ENCODE measurements at regions not wholly inside any gene's neighbourhood (a gene's known extent, or its start where the extent isn't known, plus 50 kb on each side); places are given as distances from the start of the nearest gene placed in this dataset.

GRCh38 chr13:40172149-40172591 is 494.3 kb downstream of the FOXO1 start:
- TF ChIP-seq ATF7 (IDR thresholded peaks at IDR 0.05) (no peak), MEF2A (IDR thresholded peaks at IDR 0.05; ENCODE audit: control insufficient read depth, low read depth, low read length) (no peak), FOXK2 (conservative IDR thresholded peaks at IDR 0.05 in 1 of 2, IDR thresholded peaks at IDR 0.05 in 1 of 2; ENCODE audit: low read depth in 2 of 2) (no peak), HMG20A (CRISPR knock-in tag; conservative IDR thresholded peaks at IDR 0.05) (no peak), CTCF (IDR thresholded peaks at IDR 0.05 in 2 of 3, conservative IDR thresholded peaks at IDR 0.05 in 1 of 3; ENCODE audit: insufficient read depth in 2 of 3, low read depth in 1 of 3, low read length in 3 of 3) (no peak), PML (IDR thresholded peaks at IDR 0.05; ENCODE audit: low read length) (no peak)
